Epithelial cell of esophagus (primary cell): ENCODE measurements at regions not wholly inside any gene's neighbourhood (a gene's known extent, or its start where the extent isn't known, plus 50 kb on each side); places are given as distances from the start of the nearest gene placed in this dataset.

ENCODE experiments used
- DNase-seq: peaks from one replicate; pipeline ENCODE4 v3.0.0; 2010; ENCODE audit warnings: low read depth
- H3K4me3 ChIP-seq: 2 replicates; pipeline ENCODE4 v1.5.1; 2011; ENCODE audit warnings: mild to moderate bottlenecking, low read length, control low read depth
- TF ChIP-seq, protein P1 (sequence below): IDR thresholded peaks from 2 replicates; pipeline ENCODE4 v1.5.1; 2011; ENCODE audit warnings: low read depth, mild to moderate bottlenecking, low read length, control low read depth, inconsistent platforms; ENCODE audit not compliant: insufficient read depth; ENCODE audit errors: missing control alignments

DNA sequence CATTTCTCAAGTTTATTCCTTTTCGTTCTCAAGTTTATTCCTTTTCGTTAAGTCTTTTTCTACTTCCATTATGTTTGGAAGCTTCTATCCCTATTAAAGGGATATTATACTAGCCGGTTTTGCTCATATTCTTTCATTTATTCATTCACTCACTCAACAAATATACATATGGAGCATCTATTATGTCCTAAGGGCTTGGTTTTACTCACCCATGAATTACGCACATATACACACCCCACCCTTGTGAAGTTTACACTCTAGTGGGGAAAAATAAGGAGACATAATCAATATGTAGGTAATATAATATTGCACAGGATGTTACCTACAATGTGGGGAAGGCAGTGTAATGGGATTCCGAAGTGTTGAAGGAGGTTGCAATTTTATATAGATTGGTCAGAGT is 90.5 kb downstream of the ACTL7B start:
- no peak overlapping the region for H3K4me3 ChIP-seq
- TF ChIP-seq, protein P1, sequence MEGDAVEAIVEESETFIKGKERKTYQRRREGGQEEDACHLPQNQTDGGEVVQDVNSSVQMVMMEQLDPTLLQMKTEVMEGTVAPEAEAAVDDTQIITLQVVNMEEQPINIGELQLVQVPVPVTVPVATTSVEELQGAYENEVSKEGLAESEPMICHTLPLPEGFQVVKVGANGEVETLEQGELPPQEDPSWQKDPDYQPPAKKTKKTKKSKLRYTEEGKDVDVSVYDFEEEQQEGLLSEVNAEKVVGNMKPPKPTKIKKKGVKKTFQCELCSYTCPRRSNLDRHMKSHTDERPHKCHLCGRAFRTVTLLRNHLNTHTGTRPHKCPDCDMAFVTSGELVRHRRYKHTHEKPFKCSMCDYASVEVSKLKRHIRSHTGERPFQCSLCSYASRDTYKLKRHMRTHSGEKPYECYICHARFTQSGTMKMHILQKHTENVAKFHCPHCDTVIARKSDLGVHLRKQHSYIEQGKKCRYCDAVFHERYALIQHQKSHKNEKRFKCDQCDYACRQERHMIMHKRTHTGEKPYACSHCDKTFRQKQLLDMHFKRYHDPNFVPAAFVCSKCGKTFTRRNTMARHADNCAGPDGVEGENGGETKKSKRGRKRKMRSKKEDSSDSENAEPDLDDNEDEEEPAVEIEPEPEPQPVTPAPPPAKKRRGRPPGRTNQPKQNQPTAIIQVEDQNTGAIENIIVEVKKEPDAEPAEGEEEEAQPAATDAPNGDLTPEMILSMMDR = no peak
- no peak for DNase-seq

DNA sequence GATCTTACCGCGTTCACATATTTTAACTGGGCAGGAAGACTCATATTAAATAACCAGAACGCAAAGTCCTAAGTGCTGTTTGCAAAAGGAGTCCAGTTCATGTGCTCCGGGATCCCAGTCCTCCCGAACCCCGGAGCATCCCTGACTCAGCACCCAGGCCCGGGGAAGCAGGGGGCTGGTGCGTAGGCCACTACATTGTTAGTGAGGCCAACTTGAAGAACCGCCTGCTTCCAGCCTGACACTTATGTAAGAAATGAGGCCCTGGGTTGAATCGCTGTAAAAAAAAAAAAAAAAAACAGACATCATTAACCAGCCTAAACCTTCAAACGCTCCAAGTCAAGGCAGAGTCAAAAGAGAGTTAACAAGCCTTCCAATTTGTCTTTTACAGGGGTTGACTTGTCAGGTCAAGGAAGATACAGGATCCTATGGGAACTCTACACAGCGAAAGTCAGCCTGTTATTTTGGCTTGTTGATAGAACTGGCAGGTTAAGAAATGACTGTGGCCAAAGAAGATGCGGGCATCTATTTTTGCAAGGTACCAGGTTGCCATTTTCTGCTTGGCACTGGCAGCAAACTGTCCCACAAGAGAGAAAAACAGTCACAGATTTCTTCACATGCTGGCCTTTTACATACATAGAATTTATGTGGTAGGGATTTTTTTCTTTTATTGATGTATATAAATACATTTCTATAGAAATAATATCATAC is 93.3 kb downstream of the ACTL7B start:
- TF ChIP-seq, protein P1 = no peak

DNA sequence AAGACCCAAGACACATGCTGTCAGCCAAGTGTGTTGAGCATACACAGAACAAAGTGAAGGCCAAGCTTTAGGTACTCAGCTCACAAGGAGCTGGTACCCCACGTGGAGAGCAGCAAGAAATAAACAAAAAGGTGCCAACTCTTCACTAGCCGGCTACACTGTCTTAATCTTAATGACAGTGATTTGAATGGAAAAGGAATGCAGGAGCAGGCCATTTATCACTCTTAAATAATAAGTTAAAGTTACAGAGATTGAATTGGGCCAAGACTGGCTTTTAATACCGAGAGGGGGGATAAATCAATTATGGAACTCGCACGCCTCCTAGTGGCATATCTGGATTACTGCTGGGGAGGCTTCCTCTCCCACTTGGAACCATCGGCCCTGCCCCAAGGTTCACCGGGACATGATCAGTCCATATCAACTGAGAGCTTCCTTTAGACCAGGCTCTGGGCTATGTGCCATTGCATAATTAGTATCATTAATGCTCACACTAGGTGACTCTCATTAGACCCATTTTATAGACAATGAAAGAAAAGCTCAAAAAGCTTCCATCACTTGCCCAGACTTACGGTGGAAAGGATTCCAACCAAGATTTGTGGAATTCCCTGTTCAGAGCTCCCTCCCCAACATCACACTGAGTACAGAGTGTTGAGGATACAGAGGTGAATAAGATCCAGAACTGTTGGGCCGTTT is 94.0 kb downstream of the ACTL7B start:
- DNase-seq = peak; percentile 73
- no peak overlapping the region for H3K4me3 ChIP-seq
- TF ChIP-seq, protein P1 = peak; percentile 85

More for the DNA sequence above, 93.3 kb downstream of the ACTL7B start:
- no peak for DNase-seq
- no peak overlapping the region for H3K4me3 ChIP-seq

DNA sequence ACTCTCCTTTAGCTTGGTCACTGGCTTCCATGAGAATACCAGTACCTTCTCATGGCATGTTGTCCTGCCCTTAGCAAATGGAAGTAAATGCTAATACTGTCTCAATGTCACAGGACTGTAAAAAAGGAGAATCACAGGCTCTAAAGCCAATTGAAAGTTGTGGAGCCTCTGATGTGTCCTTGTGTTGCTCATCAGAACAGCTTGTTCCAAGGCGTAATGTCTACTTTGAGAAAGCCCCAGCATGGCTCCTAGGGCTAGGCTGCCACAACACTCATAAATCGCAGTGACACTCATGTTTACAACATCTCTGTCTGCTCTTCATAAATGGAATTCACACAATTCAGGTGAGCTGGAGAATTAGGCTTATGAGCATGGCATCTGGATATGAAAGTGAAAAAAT is 94.9 kb downstream of the ACTL7B start:
- H3K4me3 ChIP-seq = no peak overlapping the region
- TF ChIP-seq, protein P1 = no peak
- DNase-seq = no peak

DNA sequence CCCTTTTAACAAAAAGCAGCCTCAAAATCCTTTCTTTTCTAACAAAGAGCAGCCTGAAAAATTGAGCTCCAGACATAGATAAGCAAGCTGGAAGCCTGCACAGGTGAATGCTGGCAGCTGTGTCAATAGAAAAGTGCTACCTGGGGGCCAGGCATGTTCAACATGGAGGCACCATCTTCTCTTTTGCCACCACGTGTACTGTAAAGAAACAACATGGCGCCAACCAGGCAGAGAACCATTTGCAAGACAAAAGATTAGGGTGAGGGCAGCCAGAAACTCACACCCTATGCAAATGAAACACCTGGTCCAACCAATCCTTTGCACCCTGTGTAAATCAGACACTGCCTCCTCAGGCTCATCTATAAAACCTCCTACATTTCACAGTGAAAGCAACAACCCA is 96.0 kb downstream of the ACTL7B start:
- DNase-seq = no peak
- no peak overlapping the region for H3K4me3 ChIP-seq
- TF ChIP-seq, protein P1 = no peak

DNA sequence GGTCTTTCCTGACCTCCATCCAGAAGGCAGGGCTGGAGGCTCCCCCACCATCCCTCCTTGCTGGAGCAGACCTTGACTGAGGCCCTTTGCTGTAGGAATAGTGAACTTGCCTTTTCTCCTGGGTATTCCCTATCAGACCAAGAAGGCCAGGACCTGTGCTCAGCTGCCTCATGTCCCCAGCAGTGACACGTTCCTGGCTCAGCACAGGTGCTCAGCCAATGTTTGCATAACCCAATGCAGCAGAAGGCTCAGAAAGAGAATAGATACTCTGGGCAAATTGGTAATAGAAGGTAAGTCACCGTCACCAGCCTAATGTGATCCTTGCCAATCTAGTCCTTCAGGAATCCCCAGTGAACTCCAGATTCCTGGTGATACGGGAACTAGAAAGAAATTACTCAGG is 96.4 kb downstream of the ACTL7B start:
- DNase-seq = no peak
- TF ChIP-seq, protein P1 = no peak
- no peak overlapping the region for H3K4me3 ChIP-seq
